B cell (primary cell): ENCODE measurements at regions not wholly inside any gene's neighbourhood (a gene's known extent, or its start where the extent isn't known, plus 50 kb on each side); places are given as distances from the start of the nearest gene placed in this dataset.

Experiments used
- ATAC-seq: fragments of 200-7000 bp; cut with Tn5 transposase; one replicate; pipeline ENCODE4 v1.10.0; 2021; ENCODE audit warnings: low read depth, mild to moderate bottlenecking, moderate number of reproducible peaks, moderate library complexity
- CTCF ChIA-PET: fragments of 350-600 bp; sonication (Branson Sonifier 250); formaldehyde crosslinking; loops from one replicate; lab custom pipeline; 2021; ENCODE audit warnings: antibody characterized with exemption, inconsistent platforms; lab: Charles Lee
- POLR2A ChIA-PET: fragments of 350-600 bp; sonication (Branson Sonifier 250); formaldehyde crosslinking; loops from one replicate; lab custom pipeline; 2021; ENCODE audit warnings: antibody characterized with exemption; lab: Charles Lee
- DNase-seq: peaks from one replicate; pipeline ENCODE4 v3.0.0; 2013
- H2AFZ ChIP-seq: 2 replicates; pipeline ENCODE4 v1.6.1; 2012; ENCODE audit warnings: mild to moderate bottlenecking, low read depth, low read length; ENCODE audit not compliant: insufficient read depth, poor library complexity, severe bottlenecking
- H3K27ac ChIP-seq, 2 donors: 1 replicate in 1 of 2; 2 replicates in 1 of 2; pipeline ENCODE4 v1.5.1; 2012 to 2013; ENCODE audit warnings: low read length in 2 of 2, mild to moderate bottlenecking in 2 of 2, moderate library complexity in 1 of 2
- H3K27me3 ChIP-seq, 4 experiments: fragments of 200-600 bp in 1 of 4; sonication (generic) in 1 of 4; replicated peaks in 1 of 4; 1 replicate in 2 of 4; 2 replicates in 2 of 4; pipeline versions ENCODE4 v1.6.1 to v1.7.0; 2013 to 2016; ENCODE audit warnings: low read length in 3 of 4, mild to moderate bottlenecking in 2 of 4, mixed read lengths in 1 of 4, moderate library complexity in 1 of 4; ENCODE audit not compliant: insufficient read depth in 4 of 4, control insufficient read depth in 3 of 4; ENCODE audit errors: control extremely low read depth in 1 of 4
- H3K36me3 ChIP-seq, 2 experiments: replicated peaks in 1 of 2; 1 replicate in 1 of 2; 2 replicates in 1 of 2; pipeline versions ENCODE4 v1.6.1 to v1.7.1; 2013; ENCODE audit warnings: low read length in 1 of 2; ENCODE audit not compliant: insufficient read depth in 2 of 2, control insufficient read depth in 1 of 2; ENCODE audit errors: control extremely low read depth in 1 of 2, extremely low read depth in 1 of 2
- H3K4me1 ChIP-seq, 2 donors: fragments of 200-600 bp in 1 of 2; sonication (generic) in 1 of 2; 1 replicate in 1 of 2; 2 replicates in 1 of 2; pipeline versions ENCODE4 v1.5.1 to v1.6.1; 2013 to 2017; ENCODE audit warnings: low read length in 2 of 2; ENCODE audit not compliant: control insufficient read depth in 2 of 2, insufficient read depth in 2 of 2
- H3K4me2 ChIP-seq: replicated peaks from 2 replicates; pipeline ENCODE3; 2012; ENCODE audit warnings: mild to moderate bottlenecking, low read depth, low read length; ENCODE audit not compliant: poor library complexity, severe bottlenecking
- H3K4me3 ChIP-seq, 5 experiments: fragments of 200-600 bp in 1 of 5; sonication (generic) in 1 of 5; 1 replicate in 3 of 5; 2 replicates in 2 of 5; pipeline versions ENCODE4 v1.5.1 to v1.7.0; 2011 to 2016; ENCODE audit warnings: low read length in 4 of 5, mild to moderate bottlenecking in 4 of 5, low read depth in 2 of 5, control low read depth in 1 of 5, moderate library complexity in 1 of 5; ENCODE audit not compliant: insufficient read depth in 1 of 5; ENCODE audit errors: control extremely low read depth in 1 of 5, extremely low read depth in 1 of 5
- H3K79me2 ChIP-seq: fragments of 200-600 bp; sonication (generic); one replicate; pipeline ENCODE4 v1.6.0; 2016; ENCODE audit warnings: low read length; ENCODE audit not compliant: control insufficient read depth, insufficient read depth
- H3K9ac ChIP-seq: fragments of 200-600 bp; sonication (generic); 2 replicates; pipeline ENCODE4 v1.6.1; 2017; ENCODE audit warnings: mild to moderate bottlenecking, low read length, moderate library complexity
- H3K9me3 ChIP-seq, 3 donors: one replicate each; pipeline versions ENCODE4 v1.6.1 to v1.7.1; 2013; ENCODE audit warnings: low read length in 2 of 3; ENCODE audit not compliant: control insufficient read depth in 2 of 3, insufficient read depth in 1 of 3; ENCODE audit errors: control extremely low read depth in 1 of 3
- H4K20me1 ChIP-seq: 2 replicates; pipeline ENCODE4 v1.6.0; 2012; ENCODE audit warnings: mild to moderate bottlenecking, low read length; ENCODE audit not compliant: insufficient read depth, control insufficient read depth, poor library complexity, severe bottlenecking
- H3K27ac Mint-ChIP-seq: one replicate; pipeline ENCODE4 v1.8.0; 2021; ENCODE audit warnings: mixed read lengths
- H3K27me3 Mint-ChIP-seq: one replicate; pipeline ENCODE4 v1.8.0; 2021; ENCODE audit warnings: mixed read lengths
- H3K4me1 Mint-ChIP-seq: one replicate; pipeline ENCODE4 v1.8.0; 2021; ENCODE audit warnings: mixed read lengths
- H3K4me3 Mint-ChIP-seq: one replicate; pipeline ENCODE4 v1.8.0; 2021; ENCODE audit warnings: mixed read lengths
- H3K9me3 Mint-ChIP-seq: one replicate; pipeline ENCODE4 v1.8.0; 2022; ENCODE audit warnings: mixed read lengths; ENCODE audit not compliant: insufficient read depth
- CTCF ChIP-seq: fragments of 200-600 bp; IDR thresholded peaks from one replicate; pipeline ENCODE4 v1.8.0; 2022; ENCODE audit warnings: antibody characterized with exemption, mild to moderate bottlenecking
- EZH2 ChIP-seq: IDR thresholded peaks from 2 replicates; pipeline ENCODE4 v1.6.1; 2012; ENCODE audit warnings: borderline replicate concordance, low read depth, mild to moderate bottlenecking, moderate library complexity, low read length; ENCODE audit not compliant: insufficient read depth, poor library complexity, severe bottlenecking
- WGBS: methylation state at CpG from one replicate; pipeline ENCODE4 v1.1.5; 2013; ENCODE audit warnings: missing lambda C conversion rate; ENCODE audit not compliant: insufficient coverage; 5-methylcytosine and 5-hydroxymethylcytosine counted together
- intact Hi-C: fragments of 100-400 bp; cut with micrococcal nuclease; formaldehyde crosslinking; loops from one replicate; pipeline ENCODE4 v1.10.0; 2022

GRCh38 chr9:90489066-90489465 is 153.6 kb downstream of the DIRAS2 start:
- ATAC-seq, result no peak
- peaks cover 2 to 6% (median 5%) of the 10 kb centered on the region in 3 donors for H3K9me3 ChIP-seq
- ChIA-PET POLR2A (no interaction called here), CTCF (no interaction called here)
- peaks cover 10% of the 10 kb centered on the region for H3K9me3 Mint-ChIP-seq
- peaks cover 25% of the 10 kb centered on the region for H3K27me3 Mint-ChIP-seq
- H3K36me3 ChIP-seq, result no peaks in the 10 kb centered on the region
- H3K79me2 ChIP-seq, result no peaks in the 10 kb centered on the region
- no peak for TF ChIP-seq CTCF
- no peak for TF ChIP-seq EZH2
- H3K27ac ChIP-seq, result no peak overlapping the region
- H3K4me1 Mint-ChIP-seq, result no peaks in the 10 kb centered on the region
- 81% methylated on average over 4 of the region's 4 CpGs for WGBS
- H3K4me1 ChIP-seq, result no peaks in the 10 kb centered on the region
- H2AFZ ChIP-seq, result no peak overlapping the region
- no peak overlapping the region for H3K4me3 ChIP-seq
- intact Hi-C loops, result no loop called here
- no peak overlapping the region for H3K4me2 ChIP-seq
- H4K20me1 ChIP-seq, result no peaks in the 10 kb centered on the region
- no peaks in the 10 kb centered on the region for H3K27me3 ChIP-seq
- H3K27ac Mint-ChIP-seq, result no peak overlapping the region
- H3K9ac ChIP-seq, result no peak overlapping the region
- no peak for DNase-seq
- no peak overlapping the region for H3K4me3 Mint-ChIP-seq

- Histone ChIP-seq H3K4me3 (no peak overlapping the region), H3K4me2 (no peak overlapping the region), H3K4me1 (no peaks in the 10 kb centered on the region), H2AFZ (no peak overlapping the region), H3K79me2 (no peaks in the 10 kb centered on the region), H3K27me3 (peaks cover 0 to 2% (median 0%) of the 10 kb centered on the region in 4 experiments), H4K20me1 (no peaks in the 10 kb centered on the region), H3K36me3 (no peaks in the 10 kb centered on the region), H3K27ac (no peak overlapping the region), H3K9me3 (no peaks in the 10 kb centered on the region), H3K9ac (no peak overlapping the region)
- POLR2A ChIA-PET, result no interaction called here
- intact Hi-C loops, result no loop called here
- CTCF ChIA-PET, result no interaction called here
- no peaks in the 10 kb centered on the region for H3K27me3 Mint-ChIP-seq
- ATAC-seq, result no peak
- WGBS, result 100% methylated on average over 1 of the region's 2 CpGs
- DNase-seq, result no peak
- H3K27ac Mint-ChIP-seq, result no peak overlapping the region
- H3K4me1 Mint-ChIP-seq, result no peaks in the 10 kb centered on the region
- H3K9me3 Mint-ChIP-seq, result peaks cover 3% of the 10 kb centered on the region
- TF ChIP-seq CTCF (no peak), EZH2 (no peak)
- no peak overlapping the region for H3K4me3 Mint-ChIP-seq
Measured at GRCh38 chr9:90499761-90500160, 142.9 kb downstream of the DIRAS2 start.
